ENCODE measurements at regions not wholly inside any gene's neighbourhood (a gene's known extent, or its start where the extent isn't known, plus 50 kb on each side); places are given as distances from the start of the nearest gene placed in this dataset.

GRCh38 chr22:49705216-49705971, 122.3 kb downstream of the BRD1 start:
- no peak overlapping the region for H3K27ac ChIP-seq (replicated peaks; ENCODE audit: low read length)
- no peak overlapping the region for H3K14ac ChIP-seq (ENCODE audit: low read length)
- no peak overlapping the region for H3K23ac ChIP-seq (ENCODE audit: low read depth, low read length, poor library complexity)
- H3K4me2 ChIP-seq (ENCODE audit: insufficient read depth, low read length, poor library complexity, severe bottlenecking) = no peak overlapping the region
- H2AFZ ChIP-seq (ENCODE audit: low read length) = no peak overlapping the region
- no CpG with 5 or more reads among the region's 22 CpGs for WGBS, 2 donors (ENCODE audit: extremely low coverage in 2 of 2, insufficient read length in 2 of 2, insufficient replicate concordance in 1 of 2)
- H2BK15ac ChIP-seq (ENCODE audit: low read length) = peak overlapping the region; percentile 24
- no peak overlapping the region for H4K8ac ChIP-seq (ENCODE audit: low read depth, low read length)
- H4K91ac ChIP-seq (ENCODE audit: low read depth, low read length, poor library complexity) = no peak overlapping the region
- H3K36me3 ChIP-seq (replicated peaks in 1 of 2; ENCODE audit: control insufficient read depth in 2 of 2, insufficient read depth in 2 of 2, low read length in 2 of 2) = no peaks in the 10 kb centered on the region
- no peak overlapping the region for H2BK5ac ChIP-seq (ENCODE audit: low read length)
- H3K27me3 ChIP-seq (ENCODE audit: control insufficient read depth in 3 of 3, insufficient read depth in 3 of 3, low read depth in 1 of 3, low read length in 3 of 3) = peaks cover 0 to 6% (median 0%) of the 10 kb centered on the region in 3 experiments
- H3K4me1 ChIP-seq (ENCODE audit: control insufficient read depth in 2 of 2, insufficient read depth in 1 of 2, low read depth in 1 of 2, low read length in 2 of 2) = peaks cover 0 to 1% of the 10 kb centered on the region in 2 donors
- no peak overlapping the region for H3K9ac ChIP-seq (ENCODE audit: low read depth, low read length, poor library complexity)
- no peak overlapping the region for H2BK12ac ChIP-seq (ENCODE audit: low read length)
- peaks cover 0 to 9% of the 10 kb centered on the region in 2 donors for H3K9me3 ChIP-seq (replicated peaks in 1 of 2; ENCODE audit: control insufficient read depth in 2 of 2, insufficient read depth in 1 of 2, low read depth in 1 of 2, low read length in 2 of 2)
- no peak overlapping the region for H2AK5ac ChIP-seq (ENCODE audit: low read depth, low read length)
- H3K4me3 ChIP-seq (ENCODE audit: low read length in 2 of 2) = no peak overlapping the region
- H2BK120ac ChIP-seq (ENCODE audit: low read depth, low read length) = no peak overlapping the region
- no peak overlapping the region for H3K4ac ChIP-seq (ENCODE audit: low read length)
- H3K79me1 ChIP-seq (ENCODE audit: low read depth, low read length) = no peaks in the 10 kb centered on the region
- DNase-seq (ENCODE audit: low spot score) = no peak
- no peak overlapping the region for H3K18ac ChIP-seq (ENCODE audit: low read length)

DNA sequence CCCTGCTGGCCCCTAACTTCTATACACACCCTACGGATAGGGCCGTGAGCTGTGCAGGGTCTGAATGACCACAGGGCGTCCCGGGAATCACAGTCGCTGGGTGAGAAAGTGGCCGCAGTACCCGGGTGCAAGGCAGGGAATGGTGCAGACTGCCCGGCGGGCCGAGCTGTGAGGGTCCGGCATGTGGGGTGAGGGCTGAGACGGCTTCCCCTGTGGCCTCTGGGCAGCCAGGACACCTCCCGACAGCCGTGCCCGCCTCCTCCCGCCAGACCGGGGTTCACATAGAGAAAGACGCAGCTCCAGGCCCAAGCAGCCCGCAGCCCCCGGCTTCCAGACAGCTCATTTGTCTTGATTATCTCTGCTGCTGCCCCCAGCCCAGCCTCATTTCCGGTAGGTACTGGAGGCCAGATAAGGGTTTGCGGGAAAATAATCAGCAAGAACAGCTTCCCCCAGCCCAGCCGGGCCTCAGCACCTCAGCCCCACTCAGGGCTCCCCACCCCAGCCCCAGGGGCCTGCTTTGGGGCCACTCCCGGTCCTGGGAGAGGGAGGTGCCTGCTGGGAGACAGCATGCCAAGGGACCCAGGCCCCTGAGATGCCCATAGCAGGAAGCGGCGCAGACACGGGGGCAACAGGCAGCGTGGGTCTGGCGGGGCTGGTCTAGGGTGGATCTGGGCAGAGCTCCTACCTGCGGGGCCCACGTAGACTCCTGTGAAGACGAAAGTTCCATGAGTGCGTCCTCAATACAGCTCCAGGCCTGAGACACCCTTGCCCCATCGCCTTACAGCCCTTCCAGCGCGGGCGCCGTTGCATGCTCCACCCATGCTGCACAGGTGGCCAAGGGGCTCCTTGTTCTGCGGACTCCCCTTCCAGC, 123.1 kb downstream of the BRD1 start:
- WGBS, 2 donors (ENCODE audit: extremely low coverage in 2 of 2, insufficient read length in 2 of 2, insufficient replicate concordance in 1 of 2) = no CpG with 5 or more reads among the region's 39 CpGs
- Histone ChIP-seq H3K23ac (ENCODE audit: low read depth, low read length, poor library complexity) (no peak overlapping the region), H2BK12ac (ENCODE audit: low read length) (no peak overlapping the region), H3K4me1 (ENCODE audit: control insufficient read depth in 2 of 2, insufficient read depth in 1 of 2, low read depth in 1 of 2, low read length in 2 of 2) (peaks cover 0 to 1% of the 10 kb centered on the region in 2 donors), H2AFZ (ENCODE audit: low read length) (no peak overlapping the region), H3K9ac (ENCODE audit: low read depth, low read length, poor library complexity) (no peak overlapping the region), H3K79me1 (ENCODE audit: low read depth, low read length) (no peaks in the 10 kb centered on the region), H3K14ac (ENCODE audit: low read length) (no peak overlapping the region), H2BK120ac (ENCODE audit: low read depth, low read length) (no peak overlapping the region), H3K27me3 (ENCODE audit: control insufficient read depth in 3 of 3, insufficient read depth in 3 of 3, low read depth in 1 of 3, low read length in 3 of 3) (peaks cover 0 to 2% (median 0%) of the 10 kb centered on the region in 3 experiments), H2BK5ac (ENCODE audit: low read length) (no peak overlapping the region), H3K18ac (ENCODE audit: low read length) (peak overlapping the region; percentile 3), H3K4ac (ENCODE audit: low read length) (no peak overlapping the region), H3K36me3 (replicated peaks in 1 of 2; ENCODE audit: control insufficient read depth in 2 of 2, insufficient read depth in 2 of 2, low read length in 2 of 2) (no peaks in the 10 kb centered on the region), H4K8ac (ENCODE audit: low read depth, low read length) (peak overlapping the region; percentile 48), H3K4me2 (ENCODE audit: insufficient read depth, low read length, poor library complexity, severe bottlenecking) (no peak overlapping the region), H3K4me3 (ENCODE audit: low read length in 2 of 2) (no peak overlapping the region), H4K91ac (ENCODE audit: low read depth, low read length, poor library complexity) (no peak overlapping the region), H2AK5ac (ENCODE audit: low read depth, low read length) (no peak overlapping the region), H3K27ac (replicated peaks; ENCODE audit: low read length) (no peak overlapping the region), H3K9me3 (replicated peaks in 1 of 2; ENCODE audit: control insufficient read depth in 2 of 2, insufficient read depth in 1 of 2, low read depth in 1 of 2, low read length in 2 of 2) (peaks cover 0 to 9% of the 10 kb centered on the region in 2 donors), H2BK15ac (ENCODE audit: low read length) (peak overlapping the region; percentile 24)
- DNase-seq (ENCODE audit: low spot score) = no peak

GRCh38 chr22:49703990-49704344, 123.7 kb downstream of the BRD1 start:
- H3K79me1 ChIP-seq (ENCODE audit: low read depth, low read length) = no peaks in the 10 kb centered on the region
- H3K36me3 ChIP-seq (replicated peaks in 1 of 2; ENCODE audit: control insufficient read depth in 2 of 2, insufficient read depth in 2 of 2, low read length in 2 of 2) = no peaks in the 10 kb centered on the region
- H3K9ac ChIP-seq (ENCODE audit: low read depth, low read length, poor library complexity) = no peak overlapping the region
- peaks cover 0 to 1% of the 10 kb centered on the region in 2 donors for H3K4me1 ChIP-seq (ENCODE audit: control insufficient read depth in 2 of 2, insufficient read depth in 1 of 2, low read depth in 1 of 2, low read length in 2 of 2)
- H4K8ac ChIP-seq (ENCODE audit: low read depth, low read length) = peak overlapping the region; percentile 48
- no CpG with 5 or more reads among the region's 10 CpGs for WGBS, 2 donors (ENCODE audit: extremely low coverage in 2 of 2, insufficient read length in 2 of 2, insufficient replicate concordance in 1 of 2)
- H2BK12ac ChIP-seq (ENCODE audit: low read length) = no peak overlapping the region
- H2BK120ac ChIP-seq (ENCODE audit: low read depth, low read length) = no peak overlapping the region
- H3K4me2 ChIP-seq (ENCODE audit: insufficient read depth, low read length, poor library complexity, severe bottlenecking) = no peak overlapping the region
- DNase-seq (ENCODE audit: low spot score) = no peak
- no peak overlapping the region for H3K4me3 ChIP-seq (ENCODE audit: low read length in 2 of 2)
- H3K14ac ChIP-seq (ENCODE audit: low read length) = no peak overlapping the region
- H2AK5ac ChIP-seq (ENCODE audit: low read depth, low read length) = no peak overlapping the region
- H2AFZ ChIP-seq (ENCODE audit: low read length) = no peak overlapping the region
- H2BK15ac ChIP-seq (ENCODE audit: low read length) = peak overlapping the region; percentile 17
- H2BK5ac ChIP-seq (ENCODE audit: low read length) = no peak overlapping the region
- H3K23ac ChIP-seq (ENCODE audit: low read depth, low read length, poor library complexity) = no peak overlapping the region
- no peak overlapping the region for H4K91ac ChIP-seq (ENCODE audit: low read depth, low read length, poor library complexity)
- H3K27me3 ChIP-seq (ENCODE audit: control insufficient read depth in 3 of 3, insufficient read depth in 3 of 3, low read depth in 1 of 3, low read length in 3 of 3) = peaks cover 0 to 2% (median 0%) of the 10 kb centered on the region in 3 experiments
- H3K9me3 ChIP-seq (replicated peaks in 1 of 2; ENCODE audit: control insufficient read depth in 2 of 2, insufficient read depth in 1 of 2, low read depth in 1 of 2, low read length in 2 of 2) = peaks cover 0 to 5% of the 10 kb centered on the region in 2 donors
- no peak overlapping the region for H3K27ac ChIP-seq (replicated peaks; ENCODE audit: low read length)
- H3K4ac ChIP-seq (ENCODE audit: low read length) = no peak overlapping the region
- no peak overlapping the region for H3K18ac ChIP-seq (ENCODE audit: low read length)

- whole genome bisulfite sequencing, 2 donors (ENCODE audit: extremely low coverage in 2 of 2, insufficient read length in 2 of 2, insufficient replicate concordance in 1 of 2) = no CpG with 5 or more reads among the region's 15 CpGs
- Histone ChIP-seq H3K9me3 (replicated peaks in 1 of 2; ENCODE audit: control insufficient read depth in 2 of 2, insufficient read depth in 1 of 2, low read depth in 1 of 2, low read length in 2 of 2) (peaks cover 0 to 5% of the 10 kb centered on the region in 2 donors), H3K4me3 (ENCODE audit: low read length in 2 of 2) (no peak overlapping the region), H4K91ac (ENCODE audit: low read depth, low read length, poor library complexity) (no peak overlapping the region), H3K36me3 (replicated peaks in 1 of 2; ENCODE audit: control insufficient read depth in 2 of 2, insufficient read depth in 2 of 2, low read length in 2 of 2) (no peaks in the 10 kb centered on the region), H3K27me3 (ENCODE audit: control insufficient read depth in 3 of 3, insufficient read depth in 3 of 3, low read depth in 1 of 3, low read length in 3 of 3) (peaks cover 0 to 2% (median 0%) of the 10 kb centered on the region in 3 experiments), H2AFZ (ENCODE audit: low read length) (no peak overlapping the region), H3K14ac (ENCODE audit: low read length) (peak overlapping the region; percentile 65), H3K27ac (replicated peaks; ENCODE audit: low read length) (no peak overlapping the region), H3K18ac (ENCODE audit: low read length) (no peak overlapping the region), H3K4me1 (ENCODE audit: control insufficient read depth in 2 of 2, insufficient read depth in 1 of 2, low read depth in 1 of 2, low read length in 2 of 2) (peaks cover 0 to 1% of the 10 kb centered on the region in 2 donors), H3K79me1 (ENCODE audit: low read depth, low read length) (no peaks in the 10 kb centered on the region), H2BK5ac (ENCODE audit: low read length) (no peak overlapping the region), H3K4me2 (ENCODE audit: insufficient read depth, low read length, poor library complexity, severe bottlenecking) (no peak overlapping the region), H2BK15ac (ENCODE audit: low read length) (no peak overlapping the region), H3K4ac (ENCODE audit: low read length) (no peak overlapping the region), H3K9ac (ENCODE audit: low read depth, low read length, poor library complexity) (no peak overlapping the region), H2BK12ac (ENCODE audit: low read length) (no peak overlapping the region), H4K8ac (ENCODE audit: low read depth, low read length) (no peak overlapping the region), H3K23ac (ENCODE audit: low read depth, low read length, poor library complexity) (no peak overlapping the region), H2BK120ac (ENCODE audit: low read depth, low read length) (no peak overlapping the region), H2AK5ac (ENCODE audit: low read depth, low read length) (no peak overlapping the region)
- DNase-seq (ENCODE audit: low spot score) = no peak
Measured at GRCh38 chr22:49703505-49703904, 124.2 kb downstream of the BRD1 start.
